H1 (cell line): ENCODE measurements at regions not wholly inside any gene's neighbourhood (a gene's known extent, or its start where the extent isn't known, plus 50 kb on each side); places are given as distances from the start of the nearest gene placed in this dataset.

ENCODE experiments used
- JUND ChIP-seq: IDR thresholded peaks from 2 replicates; pipeline ENCODE4 v1.6.1; 2011; ENCODE audit warnings: mild to moderate bottlenecking, improper control_type of control experiment, low read length
- POLR2A ChIP-seq, 2 experiments: IDR thresholded peaks; 1 replicate in 1 of 2; 2 replicates in 1 of 2; pipeline ENCODE4 v1.6.1; 2011; ENCODE audit warnings: low read depth in 2 of 2, low read length in 2 of 2, mild to moderate bottlenecking in 2 of 2; ENCODE audit errors: control extremely low read depth in 1 of 2
- POU5F1 ChIP-seq: IDR thresholded peaks from 2 replicates; pipeline ENCODE4 v1.6.1; 2011; ENCODE audit warnings: low read depth, mild to moderate bottlenecking, low read length, moderate library complexity
- RAD21 ChIP-seq, 2 experiments: IDR thresholded peaks in 1 of 2; conservative IDR thresholded peaks in 1 of 2; 2 replicates each; pipeline ENCODE4 v1.6.1; 2011; ENCODE audit warnings: low read depth in 2 of 2, low read length in 2 of 2, improper control_type of control experiment in 1 of 2, inconsistent platforms in 1 of 2, mild to moderate bottlenecking in 1 of 2, moderate library complexity in 1 of 2
- TF ChIP-seq, protein P1 (sequence below): IDR thresholded peaks from 2 replicates; pipeline ENCODE4 v1.6.1; 2012; ENCODE audit warnings: inconsistent platforms
- TF ChIP-seq, protein P2 (sequence below), 3 experiments: IDR thresholded peaks; 1 replicate in 2 of 3; 2 replicates in 1 of 3; pipeline versions ENCODE4 v1.5.1 to v1.6.1; 2011; ENCODE audit warnings: low read length in 3 of 3, mild to moderate bottlenecking in 3 of 3, inconsistent platforms in 2 of 3, low read depth in 1 of 3, moderate library complexity in 1 of 3; ENCODE audit not compliant: insufficient read depth in 1 of 3; ENCODE audit errors: control extremely low read depth in 1 of 3
- TF ChIP-seq, protein P3 (sequence below): fragments of 300-600 bp; sonication (generic); IDR thresholded peaks from 2 replicates; pipeline ENCODE4 v1.7.1; 2012; ENCODE audit warnings: low read length, moderate library complexity, mild to moderate bottlenecking, inconsistent platforms; ENCODE audit not compliant: insufficient replicate concordance

DNA sequence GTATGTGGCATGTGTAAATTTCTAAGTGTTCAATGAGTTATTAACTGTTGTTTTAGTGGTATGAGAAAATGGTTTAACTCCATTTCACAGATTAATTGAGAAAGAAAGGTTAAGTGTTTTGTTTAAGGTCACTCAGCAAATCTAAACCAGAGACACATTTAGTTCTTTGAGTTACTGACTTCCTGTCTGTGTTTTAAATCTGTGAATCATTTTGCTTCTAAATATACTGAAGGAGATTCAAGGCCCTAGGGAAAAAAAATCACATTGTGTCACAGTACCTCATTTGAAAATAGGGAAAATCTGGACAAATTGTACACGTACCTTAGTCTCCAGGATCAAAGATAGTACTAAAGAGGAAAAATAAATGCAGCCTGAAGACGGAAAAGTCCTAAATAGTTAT lies 368.2 kb downstream of the TMEM161B start:
- TF ChIP-seq RAD21 (IDR thresholded peaks at IDR 0.05 in 1 of 2, conservative IDR thresholded peaks at IDR 0.05 in 1 of 2; ENCODE audit: low read depth in 2 of 2, low read length in 2 of 2) (no peak), POU5F1 (no peak), POLR2A (IDR thresholded peaks at IDR 0.05; ENCODE audit: control extremely low read depth in 1 of 2, low read depth in 2 of 2, low read length in 2 of 2) (no peak), JUND (no peak)
- TF ChIP-seq, protein P1, sequence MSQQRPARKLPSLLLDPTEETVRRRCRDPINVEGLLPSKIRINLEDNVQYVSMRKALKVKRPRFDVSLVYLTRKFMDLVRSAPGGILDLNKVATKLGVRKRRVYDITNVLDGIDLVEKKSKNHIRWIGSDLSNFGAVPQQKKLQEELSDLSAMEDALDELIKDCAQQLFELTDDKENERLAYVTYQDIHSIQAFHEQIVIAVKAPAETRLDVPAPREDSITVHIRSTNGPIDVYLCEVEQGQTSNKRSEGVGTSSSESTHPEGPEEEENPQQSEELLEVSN, result no peak
- TF ChIP-seq, protein P2, sequence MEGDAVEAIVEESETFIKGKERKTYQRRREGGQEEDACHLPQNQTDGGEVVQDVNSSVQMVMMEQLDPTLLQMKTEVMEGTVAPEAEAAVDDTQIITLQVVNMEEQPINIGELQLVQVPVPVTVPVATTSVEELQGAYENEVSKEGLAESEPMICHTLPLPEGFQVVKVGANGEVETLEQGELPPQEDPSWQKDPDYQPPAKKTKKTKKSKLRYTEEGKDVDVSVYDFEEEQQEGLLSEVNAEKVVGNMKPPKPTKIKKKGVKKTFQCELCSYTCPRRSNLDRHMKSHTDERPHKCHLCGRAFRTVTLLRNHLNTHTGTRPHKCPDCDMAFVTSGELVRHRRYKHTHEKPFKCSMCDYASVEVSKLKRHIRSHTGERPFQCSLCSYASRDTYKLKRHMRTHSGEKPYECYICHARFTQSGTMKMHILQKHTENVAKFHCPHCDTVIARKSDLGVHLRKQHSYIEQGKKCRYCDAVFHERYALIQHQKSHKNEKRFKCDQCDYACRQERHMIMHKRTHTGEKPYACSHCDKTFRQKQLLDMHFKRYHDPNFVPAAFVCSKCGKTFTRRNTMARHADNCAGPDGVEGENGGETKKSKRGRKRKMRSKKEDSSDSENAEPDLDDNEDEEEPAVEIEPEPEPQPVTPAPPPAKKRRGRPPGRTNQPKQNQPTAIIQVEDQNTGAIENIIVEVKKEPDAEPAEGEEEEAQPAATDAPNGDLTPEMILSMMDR (IDR thresholded peaks at IDR 0.05; ENCODE audit: control extremely low read depth in 1 of 3, insufficient read depth in 1 of 3, low read depth in 1 of 3, low read length in 3 of 3), result no peak
- TF ChIP-seq, protein P3, sequence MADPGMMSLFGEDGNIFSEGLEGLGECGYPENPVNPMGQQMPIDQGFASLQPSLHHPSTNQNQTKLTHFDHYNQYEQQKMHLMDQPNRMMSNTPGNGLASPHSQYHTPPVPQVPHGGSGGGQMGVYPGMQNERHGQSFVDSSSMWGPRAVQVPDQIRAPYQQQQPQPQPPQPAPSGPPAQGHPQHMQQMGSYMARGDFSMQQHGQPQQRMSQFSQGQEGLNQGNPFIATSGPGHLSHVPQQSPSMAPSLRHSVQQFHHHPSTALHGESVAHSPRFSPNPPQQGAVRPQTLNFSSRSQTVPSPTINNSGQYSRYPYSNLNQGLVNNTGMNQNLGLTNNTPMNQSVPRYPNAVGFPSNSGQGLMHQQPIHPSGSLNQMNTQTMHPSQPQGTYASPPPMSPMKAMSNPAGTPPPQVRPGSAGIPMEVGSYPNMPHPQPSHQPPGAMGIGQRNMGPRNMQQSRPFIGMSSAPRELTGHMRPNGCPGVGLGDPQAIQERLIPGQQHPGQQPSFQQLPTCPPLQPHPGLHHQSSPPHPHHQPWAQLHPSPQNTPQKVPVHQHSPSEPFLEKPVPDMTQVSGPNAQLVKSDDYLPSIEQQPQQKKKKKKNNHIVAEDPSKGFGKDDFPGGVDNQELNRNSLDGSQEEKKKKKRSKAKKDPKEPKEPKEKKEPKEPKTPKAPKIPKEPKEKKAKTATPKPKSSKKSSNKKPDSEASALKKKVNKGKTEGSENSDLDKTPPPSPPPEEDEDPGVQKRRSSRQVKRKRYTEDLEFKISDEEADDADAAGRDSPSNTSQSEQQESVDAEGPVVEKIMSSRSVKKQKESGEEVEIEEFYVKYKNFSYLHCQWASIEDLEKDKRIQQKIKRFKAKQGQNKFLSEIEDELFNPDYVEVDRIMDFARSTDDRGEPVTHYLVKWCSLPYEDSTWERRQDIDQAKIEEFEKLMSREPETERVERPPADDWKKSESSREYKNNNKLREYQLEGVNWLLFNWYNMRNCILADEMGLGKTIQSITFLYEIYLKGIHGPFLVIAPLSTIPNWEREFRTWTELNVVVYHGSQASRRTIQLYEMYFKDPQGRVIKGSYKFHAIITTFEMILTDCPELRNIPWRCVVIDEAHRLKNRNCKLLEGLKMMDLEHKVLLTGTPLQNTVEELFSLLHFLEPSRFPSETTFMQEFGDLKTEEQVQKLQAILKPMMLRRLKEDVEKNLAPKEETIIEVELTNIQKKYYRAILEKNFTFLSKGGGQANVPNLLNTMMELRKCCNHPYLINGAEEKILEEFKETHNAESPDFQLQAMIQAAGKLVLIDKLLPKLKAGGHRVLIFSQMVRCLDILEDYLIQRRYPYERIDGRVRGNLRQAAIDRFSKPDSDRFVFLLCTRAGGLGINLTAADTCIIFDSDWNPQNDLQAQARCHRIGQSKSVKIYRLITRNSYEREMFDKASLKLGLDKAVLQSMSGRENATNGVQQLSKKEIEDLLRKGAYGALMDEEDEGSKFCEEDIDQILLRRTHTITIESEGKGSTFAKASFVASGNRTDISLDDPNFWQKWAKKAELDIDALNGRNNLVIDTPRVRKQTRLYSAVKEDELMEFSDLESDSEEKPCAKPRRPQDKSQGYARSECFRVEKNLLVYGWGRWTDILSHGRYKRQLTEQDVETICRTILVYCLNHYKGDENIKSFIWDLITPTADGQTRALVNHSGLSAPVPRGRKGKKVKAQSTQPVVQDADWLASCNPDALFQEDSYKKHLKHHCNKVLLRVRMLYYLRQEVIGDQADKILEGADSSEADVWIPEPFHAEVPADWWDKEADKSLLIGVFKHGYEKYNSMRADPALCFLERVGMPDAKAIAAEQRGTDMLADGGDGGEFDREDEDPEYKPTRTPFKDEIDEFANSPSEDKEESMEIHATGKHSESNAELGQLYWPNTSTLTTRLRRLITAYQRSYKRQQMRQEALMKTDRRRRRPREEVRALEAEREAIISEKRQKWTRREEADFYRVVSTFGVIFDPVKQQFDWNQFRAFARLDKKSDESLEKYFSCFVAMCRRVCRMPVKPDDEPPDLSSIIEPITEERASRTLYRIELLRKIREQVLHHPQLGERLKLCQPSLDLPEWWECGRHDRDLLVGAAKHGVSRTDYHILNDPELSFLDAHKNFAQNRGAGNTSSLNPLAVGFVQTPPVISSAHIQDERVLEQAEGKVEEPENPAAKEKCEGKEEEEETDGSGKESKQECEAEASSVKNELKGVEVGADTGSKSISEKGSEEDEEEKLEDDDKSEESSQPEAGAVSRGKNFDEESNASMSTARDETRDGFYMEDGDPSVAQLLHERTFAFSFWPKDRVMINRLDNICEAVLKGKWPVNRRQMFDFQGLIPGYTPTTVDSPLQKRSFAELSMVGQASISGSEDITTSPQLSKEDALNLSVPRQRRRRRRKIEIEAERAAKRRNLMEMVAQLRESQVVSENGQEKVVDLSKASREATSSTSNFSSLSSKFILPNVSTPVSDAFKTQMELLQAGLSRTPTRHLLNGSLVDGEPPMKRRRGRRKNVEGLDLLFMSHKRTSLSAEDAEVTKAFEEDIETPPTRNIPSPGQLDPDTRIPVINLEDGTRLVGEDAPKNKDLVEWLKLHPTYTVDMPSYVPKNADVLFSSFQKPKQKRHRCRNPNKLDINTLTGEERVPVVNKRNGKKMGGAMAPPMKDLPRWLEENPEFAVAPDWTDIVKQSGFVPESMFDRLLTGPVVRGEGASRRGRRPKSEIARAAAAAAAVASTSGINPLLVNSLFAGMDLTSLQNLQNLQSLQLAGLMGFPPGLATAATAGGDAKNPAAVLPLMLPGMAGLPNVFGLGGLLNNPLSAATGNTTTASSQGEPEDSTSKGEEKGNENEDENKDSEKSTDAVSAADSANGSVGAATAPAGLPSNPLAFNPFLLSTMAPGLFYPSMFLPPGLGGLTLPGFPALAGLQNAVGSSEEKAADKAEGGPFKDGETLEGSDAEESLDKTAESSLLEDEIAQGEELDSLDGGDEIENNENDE, result no peak
